ENCODE measurements at regions not wholly inside any gene's neighbourhood (a gene's known extent, or its start where the extent isn't known, plus 50 kb on each side); places are given as distances from the start of the nearest gene placed in this dataset.
"Not testable (repeated sequence)": the region's sequence is repeated elsewhere in the genome, so short reads cannot be mapped to it uniquely, and the experiment has no call there.

GRCh38 chr5:99169309-99169708 lies 240.5 kb upstream of the CHD1 start:
- Mint-ChIP-seq H3K4me3 (no peak overlapping the region), H3K9me3 (no peaks in the 10 kb centered on the region)
- CTCF ChIA-PET, result no interaction called here

GRCh38 chr5:99161538-99161937 lies 232.7 kb upstream of the CHD1 start:
- not testable (repeated sequence) for DNase-seq, H3K36me3 Mint-ChIP-seq, H3K9me3 Mint-ChIP-seq, H3K27me3 Mint-ChIP-seq, H3K4me3 Mint-ChIP-seq, H3K4me1 Mint-ChIP-seq, H3K27ac Mint-ChIP-seq
- CTCF ChIA-PET, result interaction anchor here (1.2 kb wide), 1 partner anchor 10 kb away, joined by 3 read pairs; no protein-coding TSS in a partner anchor

More at GRCh38 chr5:99169309-99169708, 240.5 kb upstream of the CHD1 start:
- H3K36me3 Mint-ChIP-seq, result no peaks in the 10 kb centered on the region
- H3K27ac Mint-ChIP-seq, result no peak overlapping the region
- H3K27me3 Mint-ChIP-seq, result no peaks in the 10 kb centered on the region
- H3K4me1 Mint-ChIP-seq, result no peaks in the 10 kb centered on the region
- no peak for DNase-seq

GRCh38 chr5:99156688-99157087 lies 227.9 kb upstream of the CHD1 start:
- CTCF ChIA-PET, result no interaction called here

DNA sequence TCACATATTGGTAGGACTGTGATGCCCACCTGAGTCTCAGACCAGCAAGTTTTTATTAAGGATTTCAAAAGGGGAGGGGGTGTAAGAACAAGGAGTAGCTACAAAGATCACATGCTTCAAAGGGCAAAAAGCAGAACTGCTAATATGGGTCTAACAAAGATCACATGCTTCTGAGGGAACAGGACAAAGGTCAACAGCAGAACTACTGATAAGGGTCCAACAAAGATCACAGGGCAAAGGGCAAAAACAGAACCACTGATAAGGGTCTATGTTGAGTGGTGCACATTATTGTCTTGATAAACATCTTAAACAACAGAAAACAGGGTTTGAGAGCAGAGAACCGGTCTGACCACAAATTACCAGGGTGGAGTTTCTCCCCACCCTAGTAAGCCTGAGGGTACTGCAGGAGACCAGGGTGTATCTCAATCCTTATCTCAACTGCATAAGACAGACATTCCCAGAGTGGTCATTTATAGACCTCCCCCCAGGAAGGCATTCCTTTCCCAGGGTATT lies 214.5 kb upstream of the CHD1 start:
- H3K27me3 Mint-ChIP-seq, H3K4me1 Mint-ChIP-seq, DNase-seq, H3K4me3 Mint-ChIP-seq, H3K9me3 Mint-ChIP-seq, H3K27ac Mint-ChIP-seq, CTCF ChIA-PET, H3K36me3 Mint-ChIP-seq: not testable (repeated sequence)

More at GRCh38 chr5:99156688-99157087, 227.9 kb upstream of the CHD1 start:
- no peak for DNase-seq
- no peak overlapping the region for H3K4me3 Mint-ChIP-seq
- no peaks in the 10 kb centered on the region for H3K9me3 Mint-ChIP-seq
- no peak overlapping the region for H3K27ac Mint-ChIP-seq
- no peaks in the 10 kb centered on the region for H3K36me3 Mint-ChIP-seq
- no peaks in the 10 kb centered on the region for H3K27me3 Mint-ChIP-seq
- H3K4me1 Mint-ChIP-seq, result no peaks in the 10 kb centered on the region

DNA sequence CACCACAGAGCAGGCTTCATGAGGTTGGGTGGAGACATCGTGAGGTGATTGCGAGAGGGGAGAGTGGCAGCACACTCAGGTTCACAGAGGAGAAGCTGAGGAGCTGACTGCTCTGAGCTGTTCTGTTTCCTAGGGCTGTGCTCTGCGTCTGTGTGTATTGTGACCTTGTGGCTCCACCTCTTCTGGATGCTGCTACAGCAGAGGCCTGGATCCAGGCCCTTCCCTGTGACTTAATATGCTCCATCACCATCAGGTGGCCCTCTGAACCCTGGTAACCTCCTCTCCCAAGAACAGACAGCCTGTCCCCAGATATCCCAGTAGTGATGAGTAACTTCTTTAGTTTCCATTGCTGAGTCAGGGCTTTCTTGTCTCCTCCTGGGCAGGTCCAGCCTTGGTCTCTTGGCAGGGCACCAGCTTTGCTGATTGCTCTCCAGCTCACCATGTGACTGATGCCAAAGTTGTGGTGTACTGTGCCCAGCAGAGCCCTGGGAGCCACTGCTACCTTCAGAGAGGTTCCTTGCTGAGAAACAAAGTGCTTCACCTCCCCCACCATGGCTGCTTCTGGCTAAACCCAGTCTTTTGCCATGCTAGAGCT lies 212.8 kb upstream of the CHD1 start:
- no peak for DNase-seq
- Mint-ChIP-seq H3K36me3 (no peaks in the 10 kb centered on the region), H3K27ac (no peak overlapping the region), H3K9me3 (no peaks in the 10 kb centered on the region), H3K4me3 (no peak overlapping the region), H3K4me1 (no peaks in the 10 kb centered on the region), H3K27me3 (no peaks in the 10 kb centered on the region)
- CTCF ChIA-PET, result no interaction called here

GRCh38 chr5:99138911-99139310 lies 210.1 kb upstream of the CHD1 start:
- Mint-ChIP-seq H3K27ac (no peak overlapping the region), H3K9me3 (no peaks in the 10 kb centered on the region), H3K27me3 (no peaks in the 10 kb centered on the region), H3K4me3 (no peak overlapping the region), H3K4me1 (no peaks in the 10 kb centered on the region), H3K36me3 (no peaks in the 10 kb centered on the region)
- no peak for DNase-seq
- CTCF ChIA-PET, result no interaction called here

DNA sequence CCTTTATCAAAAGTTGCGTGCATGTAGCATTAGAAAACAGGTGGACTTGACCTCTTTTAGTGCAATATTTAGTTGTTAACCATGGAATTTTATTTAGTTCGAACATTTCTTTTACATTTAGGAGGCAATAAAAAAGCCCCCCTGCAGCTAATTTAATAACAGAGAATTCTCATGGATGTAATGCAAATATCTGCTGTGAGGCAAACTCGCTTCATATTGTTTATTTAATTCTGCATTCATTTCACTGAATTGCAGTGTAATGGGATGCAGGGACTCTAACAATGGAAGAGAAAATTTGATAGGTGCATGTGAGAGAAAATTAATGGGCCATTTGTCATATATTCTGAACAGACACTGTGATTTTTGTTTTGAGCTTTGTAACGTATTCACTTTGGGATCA lies 205.1 kb upstream of the CHD1 start:
- CTCF ChIA-PET, result no interaction called here
- no peaks in the 10 kb centered on the region for H3K27me3 Mint-ChIP-seq
- DNase-seq, result no peak
- H3K4me1 Mint-ChIP-seq, result no peaks in the 10 kb centered on the region
- H3K9me3 Mint-ChIP-seq, result no peaks in the 10 kb centered on the region
- no peak overlapping the region for H3K4me3 Mint-ChIP-seq
- no peak overlapping the region for H3K27ac Mint-ChIP-seq
- H3K36me3 Mint-ChIP-seq, result no peaks in the 10 kb centered on the region

DNA sequence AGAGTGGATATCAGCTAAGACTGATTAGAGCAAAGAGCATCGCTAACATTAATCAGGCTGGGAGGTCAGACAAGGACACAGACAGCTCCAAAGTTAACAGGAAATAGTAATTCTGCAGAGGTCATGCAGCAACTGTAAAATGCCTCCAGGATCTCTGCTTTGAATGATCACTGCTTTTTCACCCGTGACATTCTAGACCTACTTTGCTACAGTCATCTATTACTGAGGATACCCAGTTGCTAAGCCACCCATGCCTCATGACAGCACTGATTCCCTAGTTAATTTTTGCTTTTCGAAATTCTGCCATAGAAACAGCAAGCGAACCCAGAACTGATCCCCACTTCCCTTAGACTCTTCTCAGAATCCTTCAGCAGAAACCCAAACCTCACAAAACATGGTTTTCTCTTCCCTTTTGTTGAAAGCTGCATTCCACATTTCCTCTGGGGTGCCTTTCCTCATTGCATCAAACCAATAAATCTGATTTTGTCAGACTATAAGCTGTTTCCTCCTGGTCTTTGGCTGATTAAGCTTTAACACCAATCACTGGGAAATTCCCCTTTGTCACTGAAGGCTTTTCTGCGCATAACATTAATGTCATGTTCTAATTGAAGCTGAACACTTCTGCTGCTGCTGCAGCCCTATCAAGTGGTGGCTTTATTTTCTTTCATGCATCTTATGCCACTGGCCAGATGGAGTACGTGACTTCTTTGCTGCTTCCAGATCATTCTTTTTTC lies 201.1 kb upstream of the CHD1 start:
- H3K27me3 Mint-ChIP-seq, result no peaks in the 10 kb centered on the region
- CTCF ChIA-PET, result no interaction called here
- no peak overlapping the region for H3K27ac Mint-ChIP-seq
- H3K4me1 Mint-ChIP-seq, result no peaks in the 10 kb centered on the region
- DNase-seq, result no peak
- no peaks in the 10 kb centered on the region for H3K9me3 Mint-ChIP-seq
- H3K4me3 Mint-ChIP-seq, result no peak overlapping the region
- no peaks in the 10 kb centered on the region for H3K36me3 Mint-ChIP-seq

DNA sequence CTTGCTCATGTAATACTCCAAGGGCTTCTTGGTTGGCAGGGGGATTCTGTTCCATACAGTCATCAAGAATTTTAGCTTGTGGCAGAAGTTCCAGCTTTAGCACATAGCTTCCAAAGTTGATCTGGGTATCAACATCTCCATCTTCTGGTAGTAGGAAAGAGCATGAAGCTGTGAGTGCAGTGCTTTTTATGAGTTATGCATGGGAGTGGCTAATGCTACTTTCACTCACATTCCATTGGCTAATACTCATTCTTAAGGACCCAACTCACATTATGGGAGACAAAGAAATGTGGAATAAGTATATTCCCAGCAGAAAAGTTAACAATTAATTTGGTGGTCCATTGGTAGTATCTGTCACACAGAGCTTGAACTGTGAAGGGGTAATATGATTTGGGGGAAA lies 194.2 kb upstream of the CHD1 start:
- Mint-ChIP-seq H3K9me3 (no peaks in the 10 kb centered on the region), H3K27me3 (no peaks in the 10 kb centered on the region), H3K36me3 (no peaks in the 10 kb centered on the region), H3K4me3 (no peak overlapping the region), H3K4me1 (no peaks in the 10 kb centered on the region), H3K27ac (no peak overlapping the region)
- CTCF ChIA-PET, result interaction anchor here (0.6 kb wide), 1 partner anchor 493 kb away, joined by 4 read pairs; no protein-coding TSS in a partner anchor
- DNase-seq, result no peak

DNA sequence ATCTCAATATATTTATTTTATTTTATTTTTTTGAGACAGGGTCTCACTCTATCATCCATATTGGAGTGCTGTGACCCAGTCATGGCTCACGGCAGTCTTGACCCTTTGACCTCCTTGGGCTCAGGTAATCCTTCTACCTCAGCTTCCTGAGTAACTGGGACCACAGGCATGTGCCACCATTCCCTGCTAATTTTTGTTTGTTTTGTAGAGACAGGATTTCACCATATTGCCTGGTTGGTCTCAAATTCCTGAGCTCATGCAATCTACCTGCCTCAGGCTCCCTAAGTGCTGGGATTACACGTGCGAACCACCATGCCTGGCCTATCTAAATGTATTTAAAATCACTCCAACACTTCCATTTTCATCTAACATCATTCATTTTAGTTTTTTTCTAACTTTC lies 190.5 kb upstream of the CHD1 start:
- CTCF ChIA-PET, result no interaction called here
- no peak overlapping the region for H3K4me3 Mint-ChIP-seq

DNA sequence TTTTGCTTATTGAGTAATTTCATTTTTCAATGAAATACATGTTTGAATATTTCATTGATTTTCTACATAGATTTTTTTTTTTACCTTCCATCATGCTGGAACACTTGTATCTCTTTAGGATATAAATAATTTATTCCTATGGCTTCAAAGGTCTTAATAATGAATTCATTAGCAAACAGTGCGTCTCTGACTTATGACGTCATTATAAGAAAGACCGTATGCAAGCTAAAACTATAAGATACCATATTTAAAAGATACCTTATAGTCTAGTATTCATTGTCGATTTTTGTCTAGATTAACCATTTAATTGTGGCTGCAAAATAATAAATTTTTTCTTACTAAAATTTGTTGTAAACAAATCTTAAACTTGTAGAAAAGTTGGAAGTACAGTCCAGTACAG lies 187.7 kb upstream of the CHD1 start:
- no peak overlapping the region for H3K27ac Mint-ChIP-seq
- DNase-seq, result no peak
- no peaks in the 10 kb centered on the region for H3K36me3 Mint-ChIP-seq
- H3K4me3 Mint-ChIP-seq, result no peak overlapping the region
- no peaks in the 10 kb centered on the region for H3K4me1 Mint-ChIP-seq
- CTCF ChIA-PET, result no interaction called here
- no peaks in the 10 kb centered on the region for H3K9me3 Mint-ChIP-seq
- no peaks in the 10 kb centered on the region for H3K27me3 Mint-ChIP-seq

More for the DNA sequence above, 190.5 kb upstream of the CHD1 start:
- Mint-ChIP-seq H3K4me1 (no peaks in the 10 kb centered on the region), H3K36me3 (no peaks in the 10 kb centered on the region), H3K27me3 (no peaks in the 10 kb centered on the region), H3K27ac (no peak overlapping the region), H3K9me3 (no peaks in the 10 kb centered on the region)
- no peak for DNase-seq

DNA sequence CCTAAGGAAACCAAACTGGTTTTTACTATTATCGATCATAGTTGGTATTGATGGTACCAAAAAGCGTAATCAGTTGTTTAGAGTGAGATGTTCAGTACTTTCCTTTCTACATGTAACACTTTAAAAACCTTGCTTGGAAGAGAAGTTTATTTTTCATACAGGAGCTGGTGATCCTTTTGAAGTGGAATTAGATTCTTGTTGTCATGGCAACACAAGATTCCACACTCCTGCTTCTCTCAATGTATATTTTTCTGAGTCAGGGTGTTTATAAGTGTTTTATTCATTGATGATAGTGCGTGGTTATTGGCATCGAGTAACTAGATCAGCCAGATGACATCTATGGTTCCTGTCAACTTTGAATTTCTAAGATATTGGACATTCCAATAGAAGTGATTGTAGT lies 181.1 kb upstream of the CHD1 start:
- no peak overlapping the region for H3K27ac Mint-ChIP-seq
- H3K27me3 Mint-ChIP-seq, result no peaks in the 10 kb centered on the region
- no peaks in the 10 kb centered on the region for H3K36me3 Mint-ChIP-seq
- no peaks in the 10 kb centered on the region for H3K9me3 Mint-ChIP-seq
- DNase-seq, result no peak
- H3K4me3 Mint-ChIP-seq, result no peak overlapping the region
- CTCF ChIA-PET, result no interaction called here
- no peaks in the 10 kb centered on the region for H3K4me1 Mint-ChIP-seq

- no peak for DNase-seq
- no peaks in the 10 kb centered on the region for H3K4me1 Mint-ChIP-seq
- no peaks in the 10 kb centered on the region for H3K9me3 Mint-ChIP-seq
- H3K27ac Mint-ChIP-seq, result no peak overlapping the region
- no peaks in the 10 kb centered on the region for H3K36me3 Mint-ChIP-seq
- H3K27me3 Mint-ChIP-seq, result no peaks in the 10 kb centered on the region
- CTCF ChIA-PET, result interaction anchor here (0.6 kb wide), 1 partner anchor 632 kb away, joined by 4 read pairs; no protein-coding TSS in a partner anchor
- no peak overlapping the region for H3K4me3 Mint-ChIP-seq
Measured at GRCh38 chr5:99105216-99105615, 176.4 kb upstream of the CHD1 start.

DNA sequence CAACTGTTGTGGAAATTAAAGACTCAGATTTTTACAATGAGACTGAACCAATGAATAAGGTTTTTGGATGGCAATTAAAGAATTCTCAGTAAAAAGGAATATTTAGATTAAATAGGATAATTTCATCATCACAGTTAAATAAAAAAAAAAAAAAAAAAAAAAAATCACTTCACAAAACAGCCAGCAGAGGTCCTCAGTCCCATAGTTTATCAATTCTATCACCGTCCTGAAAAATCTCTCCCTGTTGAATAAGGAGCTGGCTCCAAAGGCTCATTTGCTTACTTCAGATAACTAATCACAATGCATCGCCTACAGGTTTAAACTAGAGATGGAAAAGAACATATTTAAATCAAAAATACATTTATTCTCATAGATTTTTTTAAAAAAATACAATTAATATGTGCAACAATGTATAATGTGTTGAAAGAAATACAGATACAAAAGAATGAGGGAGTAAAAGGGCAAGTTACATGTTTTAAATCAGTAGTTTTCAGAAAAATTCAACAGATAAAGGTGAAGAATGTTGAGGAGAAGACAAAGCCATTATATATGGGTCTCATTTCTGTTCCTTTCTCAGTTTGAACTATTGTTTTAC lies 175.8 kb upstream of the CHD1 start:
- CTCF ChIA-PET, result interaction anchor here (0.6 kb wide), 1 partner anchor 632 kb away, joined by 4 read pairs; no protein-coding TSS in a partner anchor
- H3K27me3 Mint-ChIP-seq, result peaks cover 3% of the 10 kb centered on the region
- no peaks in the 10 kb centered on the region for H3K4me1 Mint-ChIP-seq
- DNase-seq, result no peak
- no peaks in the 10 kb centered on the region for H3K36me3 Mint-ChIP-seq
- H3K4me3 Mint-ChIP-seq, result no peak overlapping the region
- H3K9me3 Mint-ChIP-seq, result no peaks in the 10 kb centered on the region
- no peak overlapping the region for H3K27ac Mint-ChIP-seq
